LoVo (cell line): ENCODE measurements at regions not wholly inside any gene's neighbourhood (a gene's known extent, or its start where the extent isn't known, plus 50 kb on each side); places are given as distances from the start of the nearest gene placed in this dataset.
A peak's percentile ranks its signal among the peaks of the same experiment; 100 is the strongest.
"Not testable (repeated sequence)": the region's sequence is repeated elsewhere in the genome, so short reads cannot be mapped to it uniquely, and the experiment has no call there.

Source experiments
- DNase-seq: peaks from one replicate; pipeline ENCODE4 v3.0.0-alpha.2; 2016; ENCODE audit warnings: low spot score

GRCh38 chr7:124152859-124153692 is 120.2 kb upstream of the TMEM229A start:
- peak; percentile 22 for DNase-seq

GRCh38 chr7:124137664-124138063 is 104.8 kb upstream of the TMEM229A start:
- DNase-seq: no peak

GRCh38 chr7:124124201-124124600 is 91.3 kb upstream of the TMEM229A start:
- DNase-seq: no peak

- no peak for DNase-seq
Observed at GRCh38 chr7:124120911-124121310, 88.0 kb upstream of the TMEM229A start.

GRCh38 chr7:124113045-124113444 is 80.2 kb upstream of the TMEM229A start:
- DNase-seq: no peak

GRCh38 chr7:124106575-124106974 is 73.7 kb upstream of the TMEM229A start:
- DNase-seq: no peak

GRCh38 chr7:124101173-124101768 is 68.4 kb upstream of the TMEM229A start:
- DNase-seq: peak; percentile 11

- DNase-seq: no peak
Observed at GRCh38 chr7:124100190-124100589, 67.3 kb upstream of the TMEM229A start.

- not testable (repeated sequence) for DNase-seq
Observed at GRCh38 chr7:124099585-124099984, 66.7 kb upstream of the TMEM229A start.

- no peak for DNase-seq
Observed at GRCh38 chr7:124089621-124090020, 56.8 kb upstream of the TMEM229A start.

- DNase-seq: no peak
Observed at GRCh38 chr7:124088590-124088989, 55.7 kb upstream of the TMEM229A start.

GRCh38 chr7:124086843-124087242 is 54.0 kb upstream of the TMEM229A start:
- no peak for DNase-seq

- DNase-seq: peak; percentile 37
Observed at GRCh38 chr7:124085179-124085578, 52.3 kb upstream of the TMEM229A start.

GRCh38 chr7:124084024-124084423 is 51.2 kb upstream of the TMEM229A start:
- DNase-seq: no peak
